ENCODE measurements at regions not wholly inside any gene's neighbourhood (a gene's known extent, or its start where the extent isn't known, plus 50 kb on each side); places are given as distances from the start of the nearest gene placed in this dataset.

- DNase-seq (ENCODE audit: extremely low read depth, low read depth) = no peak
- TF ChIP-seq, protein P1, sequence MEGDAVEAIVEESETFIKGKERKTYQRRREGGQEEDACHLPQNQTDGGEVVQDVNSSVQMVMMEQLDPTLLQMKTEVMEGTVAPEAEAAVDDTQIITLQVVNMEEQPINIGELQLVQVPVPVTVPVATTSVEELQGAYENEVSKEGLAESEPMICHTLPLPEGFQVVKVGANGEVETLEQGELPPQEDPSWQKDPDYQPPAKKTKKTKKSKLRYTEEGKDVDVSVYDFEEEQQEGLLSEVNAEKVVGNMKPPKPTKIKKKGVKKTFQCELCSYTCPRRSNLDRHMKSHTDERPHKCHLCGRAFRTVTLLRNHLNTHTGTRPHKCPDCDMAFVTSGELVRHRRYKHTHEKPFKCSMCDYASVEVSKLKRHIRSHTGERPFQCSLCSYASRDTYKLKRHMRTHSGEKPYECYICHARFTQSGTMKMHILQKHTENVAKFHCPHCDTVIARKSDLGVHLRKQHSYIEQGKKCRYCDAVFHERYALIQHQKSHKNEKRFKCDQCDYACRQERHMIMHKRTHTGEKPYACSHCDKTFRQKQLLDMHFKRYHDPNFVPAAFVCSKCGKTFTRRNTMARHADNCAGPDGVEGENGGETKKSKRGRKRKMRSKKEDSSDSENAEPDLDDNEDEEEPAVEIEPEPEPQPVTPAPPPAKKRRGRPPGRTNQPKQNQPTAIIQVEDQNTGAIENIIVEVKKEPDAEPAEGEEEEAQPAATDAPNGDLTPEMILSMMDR (IDR thresholded peaks at IDR 0.05; ENCODE audit: low read depth, low read length, missing control alignments) = no peak
- H3K4me3 ChIP-seq (replicated peaks; ENCODE audit: low read depth, low read length) = no peak overlapping the region
Measured at GRCh38 chr17:68179236-68179925, 68.5 kb upstream of the AMZ2 start.

DNA sequence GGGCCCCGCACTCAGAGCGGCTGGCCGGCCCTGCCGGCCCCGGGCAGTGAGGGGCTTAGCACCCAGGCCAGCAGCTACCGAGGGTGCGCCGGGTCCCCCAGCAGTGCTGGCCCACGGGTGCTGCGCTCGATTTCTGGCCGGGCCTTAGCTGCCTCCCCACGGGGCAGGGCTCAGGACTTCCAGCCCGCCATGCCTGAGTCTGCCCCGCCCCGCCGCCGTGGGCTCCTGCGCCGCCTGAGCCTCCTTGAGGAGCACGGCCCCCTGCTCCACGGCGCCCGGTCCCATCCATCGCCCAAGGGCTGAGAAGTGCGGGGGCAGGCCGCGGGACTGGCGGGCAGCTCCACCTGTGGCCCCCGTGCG is 67.9 kb upstream of the AMZ2 start:
- no peak overlapping the region for H3K4me3 ChIP-seq (replicated peaks; ENCODE audit: low read depth, low read length)
- TF ChIP-seq, protein P1 (IDR thresholded peaks at IDR 0.05; ENCODE audit: low read depth, low read length, missing control alignments) = no peak
- DNase-seq (ENCODE audit: extremely low read depth, low read depth) = no peak

- no peak for DNase-seq (ENCODE audit: extremely low read depth, low read depth)
- no peak overlapping the region for H3K4me3 ChIP-seq (replicated peaks; ENCODE audit: low read depth, low read length)
- TF ChIP-seq, protein P1 (IDR thresholded peaks at IDR 0.05; ENCODE audit: low read depth, low read length, missing control alignments) = no peak
Measured at GRCh38 chr17:68182011-68182306, 65.9 kb upstream of the AMZ2 start.

GRCh38 chr17:68182940-68183551 is 64.8 kb upstream of the AMZ2 start:
- TF ChIP-seq, protein P1 (IDR thresholded peaks at IDR 0.05; ENCODE audit: low read depth, low read length, missing control alignments) = no peak
- no peak for DNase-seq (ENCODE audit: extremely low read depth, low read depth)
- H3K4me3 ChIP-seq (replicated peaks; ENCODE audit: low read depth, low read length) = no peak overlapping the region

DNA sequence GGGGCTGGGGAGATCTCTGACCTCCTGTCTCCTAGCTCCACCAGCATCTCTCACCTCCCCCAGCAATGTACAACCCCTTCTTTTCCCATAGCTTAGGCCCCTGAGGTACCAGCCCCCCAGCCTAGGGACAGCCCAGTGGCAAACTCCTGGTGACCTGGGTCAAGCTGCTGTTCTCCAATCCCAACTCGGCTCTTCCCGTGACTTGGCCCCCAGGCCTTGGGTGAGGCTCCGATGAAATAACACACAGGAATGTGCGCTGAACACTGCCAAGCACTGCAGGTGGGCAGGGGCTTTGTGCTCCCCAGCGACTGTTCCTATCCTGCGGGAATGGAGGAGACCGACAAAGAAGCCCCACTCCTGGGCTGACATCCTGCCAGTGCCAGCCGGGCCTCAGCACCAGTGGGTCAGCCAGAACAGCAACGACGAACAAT is 63.7 kb upstream of the AMZ2 start:
- TF ChIP-seq, protein P1 (IDR thresholded peaks at IDR 0.05; ENCODE audit: low read depth, low read length, missing control alignments) = no peak
- DNase-seq (ENCODE audit: extremely low read depth, low read depth) = no peak
- no peak overlapping the region for H3K4me3 ChIP-seq (replicated peaks; ENCODE audit: low read depth, low read length)

DNA sequence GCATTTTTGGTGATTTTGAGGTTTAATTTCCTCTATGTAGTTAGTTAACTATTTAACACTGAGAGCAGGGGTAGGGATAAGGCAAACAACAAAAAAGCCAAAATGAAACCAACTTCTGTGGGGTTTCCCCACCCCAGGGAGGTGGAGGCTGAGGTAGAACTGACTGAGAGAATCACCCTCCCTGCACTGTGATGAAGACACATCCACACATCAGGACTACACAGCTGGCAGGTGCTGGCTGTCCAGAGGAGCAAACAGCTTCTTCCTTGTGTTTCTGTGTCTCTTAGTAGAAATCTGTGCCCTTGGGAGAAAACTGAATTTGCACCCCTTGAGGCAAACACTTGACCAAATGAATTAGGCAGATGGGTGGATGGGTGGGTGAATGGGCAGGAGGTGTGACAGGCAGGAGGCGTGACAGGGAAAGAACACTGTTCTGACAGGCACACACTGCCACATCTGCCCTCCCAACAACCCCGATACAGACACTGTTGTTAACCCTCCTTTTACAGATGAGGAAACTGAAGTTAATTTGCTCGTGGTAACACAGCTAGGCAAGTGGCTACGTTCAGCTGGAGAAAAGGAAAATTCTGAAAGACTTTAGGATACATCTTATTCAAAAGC is 62.9 kb upstream of the AMZ2 start:
- H3K4me3 ChIP-seq (replicated peaks; ENCODE audit: low read depth, low read length) = no peak overlapping the region
- TF ChIP-seq, protein P1 (IDR thresholded peaks at IDR 0.05; ENCODE audit: low read depth, low read length, missing control alignments) = no peak
- no peak for DNase-seq (ENCODE audit: extremely low read depth, low read depth)
